ENCODE measurements at regions not wholly inside any gene's neighbourhood (a gene's known extent, or its start where the extent isn't known, plus 50 kb on each side); places are given as distances from the start of the nearest gene placed in this dataset.

DNA sequence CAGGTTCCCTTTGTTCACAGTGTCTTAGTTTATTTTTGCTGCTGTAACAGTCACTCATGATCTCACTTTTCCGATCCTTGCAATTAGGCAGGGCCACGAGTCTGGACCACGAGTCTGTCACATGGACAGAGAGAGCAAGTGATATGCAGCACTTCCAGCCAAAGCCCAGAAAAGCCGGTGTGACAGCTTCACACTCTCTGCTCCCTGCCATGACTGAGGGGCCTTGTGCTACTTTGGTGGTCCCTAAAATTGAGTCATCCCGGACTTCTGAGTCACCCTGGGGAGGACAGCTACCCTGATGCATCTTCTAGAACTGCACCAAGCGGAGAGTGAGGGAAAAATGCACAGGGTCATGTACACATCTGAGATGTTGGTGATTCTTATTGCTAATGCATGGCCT, 179.6 kb downstream of the EFNB2 start:
- FAIRE-seq (no peak), DNase-seq (no peak)
- Histone ChIP-seq H3K4me3 (ENCODE audit: low read depth in 1 of 3, low read length in 3 of 3) (no peak overlapping the region), H3K4me1 (ENCODE audit: control insufficient read depth in 3 of 3, insufficient read depth in 2 of 3, low read depth in 1 of 3, low read length in 2 of 3) (no peaks in the 10 kb centered on the region), H3K9me3 (ENCODE audit: control insufficient read depth in 2 of 2, insufficient read depth in 1 of 2, low read depth in 1 of 2, low read length in 1 of 2) (no peaks in the 10 kb centered on the region), H3K36me3 (ENCODE audit: control insufficient read depth in 3 of 3, insufficient read depth in 2 of 3, low read depth in 1 of 3, low read length in 3 of 3) (no peaks in the 10 kb centered on the region), H3K27me3 (ENCODE audit: control insufficient read depth in 3 of 3, insufficient read depth in 3 of 3, low read length in 3 of 3) (peaks cover 0 to 2% (median 0%) of the 10 kb centered on the region in 3 donors), H3K27ac (ENCODE audit: low read depth in 1 of 3, low read length in 2 of 3) (no peak overlapping the region)
- WGBS, 3 donors, result 87 to 91% (median 88%) methylated on average over 6 of the region's 6 CpGs

DNA sequence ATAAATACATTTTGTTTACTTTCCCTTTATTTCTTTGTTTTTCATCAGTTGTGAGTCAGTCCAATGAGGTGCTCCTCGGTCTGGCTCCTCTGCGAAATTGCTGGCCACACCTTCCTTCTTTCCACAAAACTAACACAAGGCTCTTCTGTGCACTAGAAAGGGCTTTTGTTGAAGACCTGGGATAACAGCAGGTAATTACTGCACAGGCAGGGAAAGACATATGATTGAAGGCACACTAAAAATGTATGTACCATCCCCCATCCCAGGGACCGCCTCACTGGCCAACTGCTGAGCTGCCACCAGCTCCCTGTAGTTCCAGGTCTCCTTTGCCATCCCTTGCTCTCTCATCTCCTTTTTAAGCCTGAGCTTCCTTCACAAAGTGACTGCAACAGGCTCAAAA, 180.5 kb downstream of the EFNB2 start:
- Histone ChIP-seq H3K27ac (ENCODE audit: low read depth in 1 of 3, low read length in 2 of 3) (no peak overlapping the region), H3K9me3 (ENCODE audit: control insufficient read depth in 2 of 2, insufficient read depth in 1 of 2, low read depth in 1 of 2, low read length in 1 of 2) (no peaks in the 10 kb centered on the region), H3K36me3 (ENCODE audit: control insufficient read depth in 3 of 3, insufficient read depth in 2 of 3, low read depth in 1 of 3, low read length in 3 of 3) (no peaks in the 10 kb centered on the region), H3K4me3 (ENCODE audit: low read depth in 1 of 3, low read length in 3 of 3) (no peak overlapping the region), H3K27me3 (ENCODE audit: control insufficient read depth in 3 of 3, insufficient read depth in 3 of 3, low read length in 3 of 3) (peaks cover 0 to 6% (median 2%) of the 10 kb centered on the region in 3 donors), H3K4me1 (ENCODE audit: control insufficient read depth in 3 of 3, insufficient read depth in 2 of 3, low read depth in 1 of 3, low read length in 2 of 3) (peaks cover 0 to 5% (median 0%) of the 10 kb centered on the region in 3 donors)
- FAIRE-seq (no peak), DNase-seq (peak in 1 of 2 donors; percentile 20)
- WGBS, 3 donors, result 74 to 78% (median 76%) methylated on average over 3 of the region's 3 CpGs

DNA sequence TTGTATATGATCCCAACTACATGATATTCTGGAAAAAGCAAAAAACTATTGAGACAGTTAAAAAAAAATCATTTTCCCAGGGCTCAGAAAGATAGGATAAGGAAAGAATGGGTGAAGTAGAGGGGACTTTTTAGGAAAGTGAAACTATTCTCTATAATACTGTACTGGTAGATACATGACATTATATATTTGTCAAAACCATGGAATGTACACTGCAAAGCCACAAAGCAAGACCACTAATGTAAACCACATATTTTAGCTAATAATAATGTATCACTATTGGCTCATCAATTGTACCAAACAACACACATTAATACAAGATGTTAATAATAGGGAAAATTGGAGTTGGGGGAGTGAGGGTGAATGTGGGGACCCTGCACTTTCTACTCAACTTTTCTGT, 182.6 kb downstream of the EFNB2 start:
- Histone ChIP-seq H3K9me3 (ENCODE audit: control insufficient read depth in 2 of 2, insufficient read depth in 1 of 2, low read depth in 1 of 2, low read length in 1 of 2) (no peaks in the 10 kb centered on the region), H3K36me3 (ENCODE audit: control insufficient read depth in 3 of 3, insufficient read depth in 2 of 3, low read depth in 1 of 3, low read length in 3 of 3) (no peaks in the 10 kb centered on the region), H3K27me3 (ENCODE audit: control insufficient read depth in 3 of 3, insufficient read depth in 3 of 3, low read length in 3 of 3) (peaks cover 0 to 6% (median 4%) of the 10 kb centered on the region in 3 donors), H3K27ac (ENCODE audit: low read depth in 1 of 3, low read length in 2 of 3) (no peak overlapping the region), H3K4me3 (ENCODE audit: low read depth in 1 of 3, low read length in 3 of 3) (no peak overlapping the region), H3K4me1 (ENCODE audit: control insufficient read depth in 3 of 3, insufficient read depth in 2 of 3, low read depth in 1 of 3, low read length in 2 of 3) (peaks cover 0 to 5% (median 0%) of the 10 kb centered on the region in 3 donors)
- no peak for FAIRE-seq
- no peak for DNase-seq

DNA sequence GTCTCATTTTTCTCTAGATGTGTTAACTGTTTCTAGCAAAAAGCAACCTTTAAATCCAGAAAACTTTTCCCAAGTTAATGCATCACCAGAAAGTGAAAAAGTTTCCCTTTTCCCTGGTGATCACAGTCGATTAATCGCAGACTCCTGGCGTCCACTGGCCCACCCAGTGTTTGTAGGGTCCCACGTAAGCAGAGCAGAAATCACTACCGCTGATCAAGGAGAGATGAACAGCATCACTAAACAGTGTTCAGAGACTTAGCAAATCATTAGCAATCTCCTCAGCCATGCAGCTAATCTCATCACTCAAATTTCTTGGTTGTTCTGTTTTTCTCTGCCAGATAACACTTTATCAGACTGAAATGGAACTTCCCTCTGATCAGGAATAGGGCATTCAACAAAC, 184.2 kb downstream of the EFNB2 start:
- Histone ChIP-seq H3K27ac (ENCODE audit: low read depth in 1 of 3, low read length in 2 of 3) (no peak overlapping the region), H3K27me3 (ENCODE audit: control insufficient read depth in 3 of 3, insufficient read depth in 3 of 3, low read length in 3 of 3) (peaks cover 0 to 6% (median 4%) of the 10 kb centered on the region in 3 donors), H3K9me3 (ENCODE audit: control insufficient read depth in 2 of 2, insufficient read depth in 1 of 2, low read depth in 1 of 2, low read length in 1 of 2) (no peaks in the 10 kb centered on the region), H3K36me3 (ENCODE audit: control insufficient read depth in 3 of 3, insufficient read depth in 2 of 3, low read depth in 1 of 3, low read length in 3 of 3) (no peaks in the 10 kb centered on the region), H3K4me1 (ENCODE audit: control insufficient read depth in 3 of 3, insufficient read depth in 2 of 3, low read depth in 1 of 3, low read length in 2 of 3) (peaks cover 0 to 5% (median 0%) of the 10 kb centered on the region in 3 donors), H3K4me3 (ENCODE audit: low read depth in 1 of 3, low read length in 3 of 3) (no peak overlapping the region)
- no peak for DNase-seq
- FAIRE-seq, result no peak
- WGBS, 3 donors, result 80 to 87% (median 84%) methylated on average over 5 of the region's 5 CpGs

DNA sequence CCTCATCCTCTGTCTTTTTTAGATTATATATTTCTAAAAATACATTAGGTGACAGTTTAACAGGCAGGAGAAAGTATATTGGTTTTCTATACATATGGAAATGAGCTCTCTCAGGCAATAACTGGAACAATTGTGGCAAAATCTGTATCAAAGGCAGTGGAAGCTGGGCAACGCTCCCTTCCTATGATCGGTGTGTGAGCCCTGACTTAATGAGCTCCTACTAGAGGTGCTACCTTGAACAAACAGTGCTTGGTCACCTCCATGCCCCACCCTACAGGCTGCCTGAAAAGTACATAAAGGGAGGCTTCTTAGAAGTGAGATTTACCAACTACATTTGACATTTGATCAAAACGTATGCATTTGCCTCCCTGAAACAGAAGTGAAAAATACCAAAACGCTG, 185.3 kb downstream of the EFNB2 start:
- Histone ChIP-seq H3K4me3 (ENCODE audit: low read depth in 1 of 3, low read length in 3 of 3) (no peak overlapping the region), H3K9me3 (ENCODE audit: control insufficient read depth in 2 of 2, insufficient read depth in 1 of 2, low read depth in 1 of 2, low read length in 1 of 2) (no peaks in the 10 kb centered on the region), H3K27ac (ENCODE audit: low read depth in 1 of 3, low read length in 2 of 3) (no peak overlapping the region), H3K36me3 (ENCODE audit: control insufficient read depth in 3 of 3, insufficient read depth in 2 of 3, low read depth in 1 of 3, low read length in 3 of 3) (no peaks in the 10 kb centered on the region), H3K27me3 (ENCODE audit: control insufficient read depth in 3 of 3, insufficient read depth in 3 of 3, low read length in 3 of 3) (peaks cover 0 to 6% (median 4%) of the 10 kb centered on the region in 3 donors), H3K4me1 (ENCODE audit: control insufficient read depth in 3 of 3, insufficient read depth in 2 of 3, low read depth in 1 of 3, low read length in 2 of 3) (peaks cover 0 to 5% (median 0%) of the 10 kb centered on the region in 3 donors)
- FAIRE-seq, result no peak
- 19 to 52% (median 43%) methylated on average over 4 of the region's 4 CpGs for WGBS, 3 donors
- peak; percentile 45 to 64 for DNase-seq

GRCh38 chr13:106349080-106349931, 186.2 kb downstream of the EFNB2 start:
- no peaks in the 10 kb centered on the region for H3K9me3 ChIP-seq (ENCODE audit: control insufficient read depth in 2 of 2, insufficient read depth in 1 of 2, low read depth in 1 of 2, low read length in 1 of 2)
- H3K4me3 ChIP-seq (ENCODE audit: low read depth in 1 of 3, low read length in 3 of 3), result peak overlapping the region; percentile 37 to 39 (median 38)
- peak; percentile 65 to 73 for DNase-seq
- H3K36me3 ChIP-seq (ENCODE audit: control insufficient read depth in 3 of 3, insufficient read depth in 2 of 3, low read depth in 1 of 3, low read length in 3 of 3), result no peaks in the 10 kb centered on the region
- 1 to 5% (median 3%) methylated on average over 30 of the region's 30 CpGs for WGBS, 3 donors
- peak overlapping the region in 1 of 3 donors; percentile 39 for H3K27ac ChIP-seq (ENCODE audit: low read depth in 1 of 3, low read length in 2 of 3)
- H3K27me3 ChIP-seq (ENCODE audit: control insufficient read depth in 3 of 3, insufficient read depth in 3 of 3, low read length in 3 of 3), result peaks cover 0 to 6% (median 4%) of the 10 kb centered on the region in 3 donors
- peaks cover 0 to 5% (median 0%) of the 10 kb centered on the region in 3 donors for H3K4me1 ChIP-seq (ENCODE audit: control insufficient read depth in 3 of 3, insufficient read depth in 2 of 3, low read depth in 1 of 3, low read length in 2 of 3)
- FAIRE-seq, result no peak

DNA sequence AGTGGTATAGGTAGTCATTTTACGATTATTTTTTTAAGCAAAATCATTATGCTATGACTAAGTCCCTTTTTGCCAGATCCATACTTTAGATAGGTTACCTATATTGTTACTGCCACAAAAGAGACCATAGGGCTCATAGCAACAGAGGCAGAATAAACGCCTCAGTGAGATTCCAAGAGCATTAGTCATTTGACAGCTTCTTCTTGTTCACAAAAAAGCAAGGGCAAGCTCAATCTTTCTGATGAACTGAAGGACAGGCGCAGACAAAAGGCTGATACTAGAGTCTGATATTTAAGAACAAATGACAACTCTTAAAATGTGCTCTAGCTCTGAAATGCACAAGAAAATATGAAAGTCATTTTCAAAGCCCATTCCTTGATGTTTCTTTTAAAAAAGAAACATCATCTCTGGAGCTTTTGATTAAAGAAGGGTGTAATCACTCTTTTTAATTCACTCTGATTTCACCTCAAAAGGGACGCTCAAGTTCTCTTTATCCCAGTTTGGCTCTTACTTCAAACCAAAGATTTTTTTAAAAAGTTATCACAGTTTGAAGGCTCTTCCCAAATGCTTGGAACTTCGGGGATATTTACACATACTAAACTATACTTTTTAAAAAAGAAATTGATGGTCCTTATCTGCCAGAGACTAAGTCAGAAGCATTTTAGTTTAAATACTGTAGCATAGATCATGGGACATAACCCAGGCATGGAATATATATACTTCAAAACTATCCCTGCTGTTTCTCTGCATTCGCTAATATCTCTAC, 187.2 kb downstream of the EFNB2 start:
- no peak overlapping the region for H3K27ac ChIP-seq (ENCODE audit: low read depth in 1 of 3, low read length in 2 of 3)
- peaks cover 0 to 5% (median 0%) of the 10 kb centered on the region in 3 donors for H3K4me1 ChIP-seq (ENCODE audit: control insufficient read depth in 3 of 3, insufficient read depth in 2 of 3, low read depth in 1 of 3, low read length in 2 of 3)
- H3K27me3 ChIP-seq (ENCODE audit: control insufficient read depth in 3 of 3, insufficient read depth in 3 of 3, low read length in 3 of 3), result peaks cover 0 to 6% (median 4%) of the 10 kb centered on the region in 3 donors
- 56 to 71% (median 67%) methylated on average over 6 of the region's 6 CpGs for WGBS, 3 donors
- H3K9me3 ChIP-seq (ENCODE audit: control insufficient read depth in 2 of 2, insufficient read depth in 1 of 2, low read depth in 1 of 2, low read length in 1 of 2), result no peaks in the 10 kb centered on the region
- no peak overlapping the region for H3K4me3 ChIP-seq (ENCODE audit: low read depth in 1 of 3, low read length in 3 of 3)
- DNase-seq (peak in 1 of 2 donors; percentile 16), FAIRE-seq (no peak)
- H3K36me3 ChIP-seq (ENCODE audit: control insufficient read depth in 3 of 3, insufficient read depth in 2 of 3, low read depth in 1 of 3, low read length in 3 of 3), result no peaks in the 10 kb centered on the region

DNA sequence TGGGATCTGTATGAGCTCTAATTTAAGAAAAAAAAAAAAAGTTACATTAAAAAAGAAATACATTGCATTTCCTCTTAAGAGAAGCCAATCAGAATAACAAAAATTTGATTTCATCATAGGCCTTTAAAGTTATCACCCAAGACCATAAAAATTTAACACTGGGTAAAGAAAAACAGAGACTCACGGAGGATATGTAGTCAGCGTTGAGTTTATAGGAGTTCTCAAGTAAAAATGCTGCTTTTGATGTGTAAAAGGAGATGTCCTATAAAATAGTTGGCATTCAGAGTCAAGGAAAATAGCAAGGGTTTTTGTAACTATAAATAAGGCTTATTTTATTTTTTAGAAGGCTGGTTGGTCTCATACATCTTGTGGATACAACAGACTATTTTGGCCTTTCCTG, 191.1 kb downstream of the EFNB2 start:
- FAIRE-seq (no peak), DNase-seq (no peak)
- Histone ChIP-seq H3K4me1 (ENCODE audit: control insufficient read depth in 3 of 3, insufficient read depth in 2 of 3, low read depth in 1 of 3, low read length in 2 of 3) (no peaks in the 10 kb centered on the region), H3K36me3 (ENCODE audit: control insufficient read depth in 3 of 3, insufficient read depth in 2 of 3, low read depth in 1 of 3, low read length in 3 of 3) (no peaks in the 10 kb centered on the region), H3K4me3 (ENCODE audit: low read depth in 1 of 3, low read length in 3 of 3) (peak overlapping the region in 1 of 3 donors; percentile 38), H3K27me3 (ENCODE audit: control insufficient read depth in 3 of 3, insufficient read depth in 3 of 3, low read length in 3 of 3) (peaks cover 0 to 3% (median 0%) of the 10 kb centered on the region in 3 donors), H3K27ac (ENCODE audit: low read depth in 1 of 3, low read length in 2 of 3) (peak overlapping the region in 1 of 3 donors; percentile 49), H3K9me3 (ENCODE audit: control insufficient read depth in 2 of 2, insufficient read depth in 1 of 2, low read depth in 1 of 2, low read length in 1 of 2) (peaks cover 0 to 4% of the 10 kb centered on the region in 2 donors)
- 19 to 65% (median 64%) methylated on average over 2 of the region's 2 CpGs for WGBS, 3 donors
